Keratinocyte (primary cell): ENCODE measurements at regions not wholly inside any gene's neighbourhood (a gene's known extent, or its start where the extent isn't known, plus 50 kb on each side); places are given as distances from the start of the nearest gene placed in this dataset.

Experiments used
- DNase-seq: peaks from one replicate; pipeline ENCODE4 v3.0.0-alpha.2; 2011; ENCODE audit warnings: low read depth, missing footprints, low spot score
- FAIRE-seq: peaks from 2 replicates; lab custom pipeline; 2011; peaks lifted over from hg19 to GRCh38; lab: Jason Lieb, UNC
- H2AFZ ChIP-seq: 2 replicates; pipeline ENCODE4 v1.6.0; 2012; ENCODE audit warnings: low read length, control low read depth, inconsistent platforms; ENCODE audit not compliant: control insufficient read depth
- H3K27ac ChIP-seq: 2 replicates; pipeline ENCODE4 v1.5.1; 2011; ENCODE audit warnings: low read length; ENCODE audit not compliant: control insufficient read depth, insufficient read depth
- H3K27me3 ChIP-seq: 3 replicates; pipeline ENCODE4 v1.6.0; 2011; ENCODE audit warnings: low read length; ENCODE audit not compliant: control insufficient read depth, insufficient read depth; ENCODE audit errors: extremely low read depth
- H3K36me3 ChIP-seq, 2 experiments: 2 replicates in 1 of 2; 3 replicates in 1 of 2; pipeline ENCODE4 v1.5.1; 2011; ENCODE audit warnings: low read length in 2 of 2, mild to moderate bottlenecking in 1 of 2; ENCODE audit not compliant: control insufficient read depth in 2 of 2, insufficient read depth in 2 of 2; ENCODE audit errors: extremely low read depth in 1 of 2
- H3K4me1 ChIP-seq: 3 replicates; pipeline ENCODE4 v1.5.1; 2011; ENCODE audit warnings: low read length; ENCODE audit not compliant: control insufficient read depth, insufficient read depth; ENCODE audit errors: extremely low read depth
- H3K4me2 ChIP-seq: 3 replicates; pipeline ENCODE4 v1.6.0; 2011; ENCODE audit warnings: low read depth, low read length; ENCODE audit not compliant: control insufficient read depth, insufficient read depth; ENCODE audit errors: extremely low read depth
- H3K4me3 ChIP-seq, 3 experiments: fragments of 200-600 bp in 1 of 3; sonication (generic) in 1 of 3; 2 replicates in 2 of 3; 3 replicates in 1 of 3; pipeline ENCODE4 v1.5.1; 2011 to 2016; ENCODE audit warnings: low read length in 3 of 3, mild to moderate bottlenecking in 3 of 3, control low read depth in 2 of 3, inconsistent platforms in 1 of 3, low read depth in 1 of 3, mixed read lengths in 1 of 3, mixed run types in 1 of 3, moderate library complexity in 1 of 3; ENCODE audit not compliant: control insufficient read depth in 2 of 3, insufficient read depth in 2 of 3; ENCODE audit errors: extremely low read depth in 1 of 3
- H3K79me2 ChIP-seq: 2 replicates; pipeline ENCODE4 v1.6.0; 2012; ENCODE audit warnings: low read length; ENCODE audit not compliant: control insufficient read depth, insufficient read depth
- H3K9ac ChIP-seq: 3 replicates; pipeline ENCODE4 v1.6.0; 2011; ENCODE audit warnings: low read length; ENCODE audit not compliant: control insufficient read depth, insufficient read depth; ENCODE audit errors: extremely low read depth
- H3K9me1 ChIP-seq: 3 replicates; pipeline ENCODE4 v1.6.0; 2011; ENCODE audit warnings: low read length; ENCODE audit not compliant: control insufficient read depth, insufficient read depth; ENCODE audit errors: extremely low read depth
- H3K9me3 ChIP-seq: 2 replicates; pipeline ENCODE4 v1.5.1; 2012; ENCODE audit warnings: low read depth, low read length; ENCODE audit not compliant: control insufficient read depth
- H4K20me1 ChIP-seq: 3 replicates; pipeline ENCODE4 v1.6.0; 2011; ENCODE audit warnings: low read length; ENCODE audit not compliant: control insufficient read depth, insufficient read depth; ENCODE audit errors: extremely low read depth
- CTCF ChIP-seq, 3 experiments: IDR thresholded peaks in 1 of 3; conservative IDR thresholded peaks in 1 of 3; optimal IDR thresholded peaks in 1 of 3; 2 replicates in 2 of 3; 3 replicates in 1 of 3; pipeline versions ENCODE3 to v1.5.1; 2011; ENCODE audit warnings: low read length in 3 of 3, mild to moderate bottlenecking in 3 of 3, moderate library complexity in 2 of 3, control low read depth in 1 of 3, inconsistent platforms in 1 of 3; ENCODE audit not compliant: insufficient read depth in 2 of 3; ENCODE audit errors: extremely low read depth in 1 of 3
- EZH2 ChIP-seq: IDR thresholded peaks from one replicate; pipeline ENCODE4 v1.6.1; 2012; ENCODE audit warnings: inconsistent platforms, mild to moderate bottlenecking, low read length, moderate library complexity
- dilution Hi-C: fragments of 300-500 bp; cut with MboI; formaldehyde crosslinking; loops from one replicate; pipeline ENCODE4 v1.7.0; 2020; ENCODE audit warnings: low sequenced_read_pairs; ENCODE audit not compliant: extremely low pct_ligation_motif_present

GRCh38 chr10:28180654-28181053, 122.2 kb downstream of the MPP7 start:
- Histone ChIP-seq H3K4me2 (no peak overlapping the region), H2AFZ (no peak overlapping the region), H3K9me3 (no peaks in the 10 kb centered on the region), H3K9me1 (no peaks in the 10 kb centered on the region), H3K9ac (no peak overlapping the region), H3K79me2 (no peaks in the 10 kb centered on the region), H3K4me3 (no peak overlapping the region), H4K20me1 (no peaks in the 10 kb centered on the region), H3K4me1 (no peaks in the 10 kb centered on the region), H3K27me3 (no peaks in the 10 kb centered on the region), H3K36me3 (no peaks in the 10 kb centered on the region), H3K27ac (no peak overlapping the region)
- no peak for DNase-seq
- TF ChIP-seq CTCF (optimal IDR thresholded peaks at IDR 0.05 in 1 of 3, IDR thresholded peaks at IDR 0.05 in 1 of 3, conservative IDR thresholded peaks at IDR 0.05 in 1 of 3; ENCODE audit: extremely low read depth in 1 of 3, insufficient read depth in 2 of 3, low read length in 3 of 3), result no peak
- FAIRE-seq, result peak; percentile 29
- dilution Hi-C loops, result no loop called here

GRCh38 chr10:28179743-28180099, 123.1 kb downstream of the MPP7 start:
- TF ChIP-seq CTCF (optimal IDR thresholded peaks at IDR 0.05 in 1 of 3, IDR thresholded peaks at IDR 0.05 in 1 of 3, conservative IDR thresholded peaks at IDR 0.05 in 1 of 3; ENCODE audit: extremely low read depth in 1 of 3, insufficient read depth in 2 of 3, low read length in 3 of 3) (no peak), EZH2 (no peak)
- no peak for DNase-seq
- Histone ChIP-seq H2AFZ (no peak overlapping the region), H3K9ac (no peak overlapping the region), H3K4me1 (no peaks in the 10 kb centered on the region), H3K27me3 (no peaks in the 10 kb centered on the region), H3K4me3 (no peak overlapping the region), H3K36me3 (no peaks in the 10 kb centered on the region), H3K27ac (no peak overlapping the region), H3K9me1 (no peaks in the 10 kb centered on the region), H3K9me3 (no peaks in the 10 kb centered on the region), H3K79me2 (no peaks in the 10 kb centered on the region), H3K4me2 (no peak overlapping the region), H4K20me1 (no peaks in the 10 kb centered on the region)
- dilution Hi-C loops, result no loop called here
- no peak for FAIRE-seq
